NB4 (cell line): ENCODE measurements at regions not wholly inside any gene's neighbourhood (a gene's known extent, or its start where the extent isn't known, plus 50 kb on each side); places are given as distances from the start of the nearest gene placed in this dataset.

Source experiments
- DNase-seq: peaks from one replicate; pipeline ENCODE4 v3.0.0; 2010; ENCODE audit warnings: low read depth
- H3K4me3 ChIP-seq: one replicate; pipeline ENCODE4 v1.5.1; 2011; ENCODE audit warnings: mild to moderate bottlenecking, low read depth, low read length, moderate library complexity
- CTCF ChIP-seq: IDR thresholded peaks from one replicate; pipeline ENCODE4 v1.5.1; 2012; ENCODE audit warnings: low read depth, low read length
- MAX ChIP-seq: IDR thresholded peaks from 2 replicates; pipeline ENCODE4 v1.6.1; 2011; ENCODE audit warnings: low read depth, low read length
- MYC ChIP-seq: IDR thresholded peaks from 2 replicates; pipeline ENCODE4 v1.6.1; 2011; ENCODE audit warnings: low read depth, low read length
- POLR2A ChIP-seq: IDR thresholded peaks from 2 replicates; pipeline ENCODE4 v1.6.1; 2011; ENCODE audit warnings: mild to moderate bottlenecking; ENCODE audit not compliant: insufficient read length; ENCODE audit errors: extremely low read depth

- TF ChIP-seq CTCF (no peak), MAX (no peak), MYC (no peak), POLR2A (no peak)
- DNase-seq = no peak
- no peak overlapping the region for H3K4me3 ChIP-seq
These were observed 466.8 kb downstream of the DMAC1 start for GRCh38 chr9:7332780-7333179.

- H3K4me3 ChIP-seq = no peak overlapping the region
- TF ChIP-seq MYC (no peak), MAX (no peak), CTCF (no peak), POLR2A (no peak)
- no peak for DNase-seq
These were observed 471.1 kb downstream of the DMAC1 start for GRCh38 chr9:7328453-7328852.

GRCh38 chr9:7325995-7326394 is 473.6 kb downstream of the DMAC1 start:
- TF ChIP-seq MAX (no peak), MYC (no peak), CTCF (no peak), POLR2A (no peak)
- no peak for DNase-seq

GRCh38 chr9:7324152-7324598 is 475.4 kb downstream of the DMAC1 start:
- TF ChIP-seq CTCF (no peak), MAX (no peak), POLR2A (no peak), MYC (no peak)
- no peak for DNase-seq
- no peak overlapping the region for H3K4me3 ChIP-seq

More at GRCh38 chr9:7325995-7326394, 473.6 kb downstream of the DMAC1 start:
- H3K4me3 ChIP-seq = no peak overlapping the region

- no peak overlapping the region for H3K4me3 ChIP-seq
- no peak for TF ChIP-seq POLR2A
- TF ChIP-seq CTCF = no peak
- TF ChIP-seq MAX = no peak
- TF ChIP-seq MYC = no peak
- no peak for DNase-seq
These were observed 478.7 kb downstream of the DMAC1 start for GRCh38 chr9:7320841-7321240.

GRCh38 chr9:7320139-7320538 is 479.4 kb downstream of the DMAC1 start:
- H3K4me3 ChIP-seq = no peak overlapping the region
- no peak for TF ChIP-seq CTCF
- TF ChIP-seq MYC = no peak
- no peak for TF ChIP-seq POLR2A
- TF ChIP-seq MAX = no peak
- DNase-seq = peak; percentile 62
